RWPE2 (cell line): ENCODE measurements at regions not wholly inside any gene's neighbourhood (a gene's known extent, or its start where the extent isn't known, plus 50 kb on each side); places are given as distances from the start of the nearest gene placed in this dataset.
"Not testable (repeated sequence)": the region's sequence is repeated elsewhere in the genome, so short reads cannot be mapped to it uniquely, and the experiment has no call there.

Experiments
- ATAC-seq: fragments of 200-7000 bp; cut with Tn5 transposase; 3 replicates; pipeline ENCODE4 v1.9.1; 2021; ENCODE audit warnings: low read depth
- DNase-seq: peaks from one replicate; pipeline ENCODE4 v3.0.0-alpha.2; 2020; ENCODE audit warnings: low spot score
- H3K27ac ChIP-seq: fragments of 450-650 bp; 2 replicates; pipeline ENCODE4 v1.5.1; 2017; ENCODE audit warnings: mild to moderate bottlenecking; ENCODE audit not compliant: poor library complexity, severe bottlenecking
- H3K27me3 ChIP-seq: fragments of 250-450 bp; sonication (Bioruptor Pico); 2 replicates; pipeline ENCODE4 v1.5.1; 2021; ENCODE audit warnings: mild to moderate bottlenecking, moderate library complexity; ENCODE audit not compliant: insufficient read depth, poor library complexity, severe bottlenecking
- H3K36me3 ChIP-seq: fragments of 250-450 bp; sonication (Bioruptor Pico); 2 replicates; pipeline ENCODE4 v1.5.1; 2020; ENCODE audit warnings: low read depth, mild to moderate bottlenecking, moderate library complexity
- H3K4me1 ChIP-seq: fragments of 250-450 bp; sonication (Bioruptor Pico); 2 replicates; pipeline ENCODE4 v1.5.1; 2021; ENCODE audit warnings: mild to moderate bottlenecking, moderate library complexity; ENCODE audit not compliant: insufficient read depth, poor library complexity, severe bottlenecking
- H3K4me3 ChIP-seq: fragments of 250-450 bp; sonication (Bioruptor Pico); 2 replicates; pipeline ENCODE4 v1.5.1; 2021; ENCODE audit warnings: mild to moderate bottlenecking, moderate library complexity; ENCODE audit not compliant: severe bottlenecking
- H3K9me3 ChIP-seq: fragments of 250-450 bp; sonication (Bioruptor Pico); 2 replicates; pipeline ENCODE4 v1.5.1; 2021; ENCODE audit warnings: mild to moderate bottlenecking, moderate library complexity; ENCODE audit not compliant: severe bottlenecking
- CTCF ChIP-seq: fragments of 450-650 bp; IDR thresholded peaks from one replicate; pipeline ENCODE4 v1.5.1; 2017; ENCODE audit warnings: mild to moderate bottlenecking, moderate library complexity; ENCODE audit not compliant: poor library complexity, severe bottlenecking

GRCh38 chr5:117347280-117347679, 772.7 kb upstream of the SEMA6A start:
- TF ChIP-seq CTCF, result no peak
- Histone ChIP-seq H3K27me3 (peaks cover 3% of the 10 kb centered on the region), H3K4me3 (no peak overlapping the region), H3K36me3 (no peaks in the 10 kb centered on the region), H3K9me3 (no peaks in the 10 kb centered on the region), H3K4me1 (no peaks in the 10 kb centered on the region), H3K27ac (no peak overlapping the region)
- ATAC-seq (no peak), DNase-seq (no peak)

GRCh38 chr5:117343726-117344125, 769.1 kb upstream of the SEMA6A start:
- H3K27ac ChIP-seq, H3K4me3 ChIP-seq, H3K4me1 ChIP-seq, H3K9me3 ChIP-seq, ATAC-seq, H3K36me3 ChIP-seq, H3K27me3 ChIP-seq, DNase-seq: not testable (repeated sequence)

GRCh38 chr5:117337064-117337749, 762.6 kb upstream of the SEMA6A start:
- no peak for TF ChIP-seq CTCF
- ATAC-seq (no peak), DNase-seq (no peak)

GRCh38 chr5:117336208-117336607, 761.6 kb upstream of the SEMA6A start:
- Histone ChIP-seq H3K9me3 (no peaks in the 10 kb centered on the region), H3K4me1 (no peaks in the 10 kb centered on the region), H3K4me3 (no peak overlapping the region), H3K27me3 (no peaks in the 10 kb centered on the region), H3K27ac (no peak overlapping the region), H3K36me3 (no peaks in the 10 kb centered on the region)
- TF ChIP-seq CTCF, result no peak
- DNase-seq, result no peak
- ATAC-seq, result no peak

More at GRCh38 chr5:117337064-117337749, 762.6 kb upstream of the SEMA6A start:
- Histone ChIP-seq H3K4me1 (no peaks in the 10 kb centered on the region), H3K27me3 (no peaks in the 10 kb centered on the region), H3K9me3 (no peaks in the 10 kb centered on the region), H3K27ac (no peak overlapping the region), H3K36me3 (no peaks in the 10 kb centered on the region), H3K4me3 (no peak overlapping the region)

GRCh38 chr5:117333011-117333410, 758.4 kb upstream of the SEMA6A start:
- no peak for DNase-seq
- Histone ChIP-seq H3K4me1 (no peaks in the 10 kb centered on the region), H3K4me3 (no peak overlapping the region), H3K9me3 (no peaks in the 10 kb centered on the region), H3K36me3 (no peaks in the 10 kb centered on the region), H3K27ac (no peak overlapping the region), H3K27me3 (no peaks in the 10 kb centered on the region)
- ATAC-seq, result no peak
- TF ChIP-seq CTCF, result no peak
